T-cell (primary cell): ENCODE measurements at regions not wholly inside any gene's neighbourhood (a gene's known extent, or its start where the extent isn't known, plus 50 kb on each side); places are given as distances from the start of the nearest gene placed in this dataset.
"Not testable (repeated sequence)": the region's sequence is repeated elsewhere in the genome, so short reads cannot be mapped to it uniquely, and the experiment has no call there.

Experiments used
- ATAC-seq, 4 experiments: fragments of 200-7000 bp in 3 of 4; fragments of 150-1000 bp in 1 of 4; cut with Tn5 transposase; replicated peaks in 1 of 4; 1 replicate in 3 of 4; 2 replicates in 1 of 4; pipeline ENCODE4 v1.10.0; 2021; ENCODE audit warnings: moderate library complexity in 3 of 4, mild to moderate bottlenecking in 2 of 4, moderate number of reproducible peaks in 1 of 4
- CTCF ChIA-PET, 2 donors: fragments of 300-600 bp; sonication (Branson Sonifier 250); formaldehyde crosslinking; loops; one replicate each; lab custom pipeline; 2022; ENCODE audit warnings: antibody characterized with exemption in 2 of 2; lab: Charles Lee
- POLR2A ChIA-PET, 2 donors: fragments of 300-600 bp; sonication (Branson Sonifier 250); formaldehyde crosslinking; loops; one replicate each; lab custom pipeline; 2022; ENCODE audit warnings: antibody characterized with exemption in 2 of 2; lab: Charles Lee
- DNase-seq, 35 experiments: peaks; one replicate each; pipeline versions ENCODE4 v3.0.0 to v3.0.0-alpha.2; 2013 to 2023
- H3K27ac ChIP-seq: one replicate; pipeline ENCODE4 v1.5.1; 2013; ENCODE audit warnings: low read length
- H3K27me3 ChIP-seq, 2 experiments: replicated peaks in 1 of 2; 1 replicate in 1 of 2; 2 replicates in 1 of 2; pipeline versions ENCODE4 v1.6.1 to v1.7.0; 2013; ENCODE audit warnings: low read length in 1 of 2, mixed read lengths in 1 of 2; ENCODE audit not compliant: control insufficient read depth in 2 of 2, insufficient read depth in 2 of 2; ENCODE audit errors: extremely low read depth in 1 of 2
- H3K36me3 ChIP-seq, 2 donors: 1 replicate in 1 of 2; 2 replicates in 1 of 2; pipeline versions ENCODE4 v1.6.1 to v1.7.0; 2013; ENCODE audit warnings: low read length in 1 of 2; ENCODE audit not compliant: control insufficient read depth in 2 of 2, insufficient read depth in 1 of 2; ENCODE audit errors: extremely low read depth in 1 of 2
- H3K4me1 ChIP-seq, 2 experiments: 1 replicate in 1 of 2; 2 replicates in 1 of 2; pipeline versions ENCODE4 v1.6.1 to v1.7.0; 2013; ENCODE audit warnings: low read length in 2 of 2, mixed read lengths in 1 of 2; ENCODE audit not compliant: insufficient read depth in 2 of 2, control insufficient read depth in 1 of 2; ENCODE audit errors: extremely low read depth in 1 of 2
- H3K4me3 ChIP-seq, 2 donors: 1 replicate in 1 of 2; 2 replicates in 1 of 2; pipeline versions ENCODE4 v1.5.1 to v1.7.0; 2013; ENCODE audit warnings: mild to moderate bottlenecking in 2 of 2, low read length in 1 of 2, moderate library complexity in 1 of 2; ENCODE audit not compliant: control insufficient read depth in 1 of 2; ENCODE audit errors: extremely low read depth in 1 of 2
- H3K9me3 ChIP-seq: 2 replicates; pipeline ENCODE4 v1.7.0; 2013
- H3K27ac Mint-ChIP-seq, 2 donors: one replicate each; pipeline ENCODE4 v1.8.0; 2020 to 2021; ENCODE audit warnings: mild to moderate bottlenecking in 2 of 2, mixed read lengths in 2 of 2
- H3K27me3 Mint-ChIP-seq, 2 donors: one replicate each; pipeline ENCODE4 v1.8.0; 2021 to 2022; ENCODE audit warnings: mixed read lengths in 2 of 2
- H3K36me3 Mint-ChIP-seq: one replicate; pipeline ENCODE4 v1.8.0; 2021; ENCODE audit warnings: mixed read lengths
- H3K4me1 Mint-ChIP-seq, 3 donors: one replicate each; pipeline ENCODE4 v1.8.0; 2020 to 2022; ENCODE audit warnings: mixed read lengths in 3 of 3, mild to moderate bottlenecking in 1 of 3
- H3K4me3 Mint-ChIP-seq, 3 donors: one replicate each; pipeline ENCODE4 v1.8.0; 2020 to 2022; ENCODE audit warnings: mild to moderate bottlenecking in 3 of 3, mixed read lengths in 3 of 3, moderate library complexity in 3 of 3
- H3K9me3 Mint-ChIP-seq, 3 donors: one replicate each; pipeline ENCODE4 v1.8.0; 2020 to 2022; ENCODE audit warnings: mixed read lengths in 3 of 3
- WGBS: methylation state at CpG from one replicate; pipeline ENCODE4 v1.1.5; 2013; ENCODE audit warnings: missing lambda C conversion rate; ENCODE audit not compliant: insufficient coverage; 5-methylcytosine and 5-hydroxymethylcytosine counted together

DNA sequence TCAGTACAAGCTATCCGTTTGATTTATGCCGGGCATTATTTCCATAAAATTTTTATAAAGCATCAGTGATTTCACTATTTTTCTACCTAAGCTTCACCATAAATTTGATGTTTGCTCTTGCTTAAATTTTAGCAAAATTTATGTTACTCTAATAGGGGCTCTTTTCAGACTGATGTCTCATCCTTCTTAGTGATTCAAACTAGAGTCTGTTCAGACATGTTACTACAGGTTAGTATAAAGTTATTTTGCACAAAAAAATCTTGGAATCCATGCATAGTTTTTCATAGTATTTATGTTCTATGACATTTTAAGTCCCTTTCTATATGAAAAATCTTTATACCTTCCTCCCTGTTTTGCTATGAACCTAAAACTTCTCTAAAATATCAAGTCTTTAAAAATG is 1151.9 kb downstream of the SLITRK5 start:
- H3K4me3 ChIP-seq, result no peak overlapping the region
- no peak for ATAC-seq
- Mint-ChIP-seq H3K9me3 (peaks cover 0 to 19% (median 0%) of the 10 kb centered on the region in 3 donors), H3K27me3 (no peaks in the 10 kb centered on the region), H3K36me3 (no peaks in the 10 kb centered on the region), H3K4me1 (no peaks in the 10 kb centered on the region), H3K4me3 (no peak overlapping the region), H3K27ac (no peak overlapping the region)
- no peaks in the 10 kb centered on the region for H3K27me3 ChIP-seq
- H3K36me3 ChIP-seq, result no peaks in the 10 kb centered on the region
- ChIA-PET CTCF (no interaction called here), POLR2A (no interaction called here)
- H3K9me3 ChIP-seq, result no peaks in the 10 kb centered on the region
- WGBS, result no CpG with 5 or more reads among the region's 2 CpGs
- no peaks in the 10 kb centered on the region for H3K4me1 ChIP-seq
- no peak for DNase-seq
- H3K27ac ChIP-seq, result no peak overlapping the region

DNA sequence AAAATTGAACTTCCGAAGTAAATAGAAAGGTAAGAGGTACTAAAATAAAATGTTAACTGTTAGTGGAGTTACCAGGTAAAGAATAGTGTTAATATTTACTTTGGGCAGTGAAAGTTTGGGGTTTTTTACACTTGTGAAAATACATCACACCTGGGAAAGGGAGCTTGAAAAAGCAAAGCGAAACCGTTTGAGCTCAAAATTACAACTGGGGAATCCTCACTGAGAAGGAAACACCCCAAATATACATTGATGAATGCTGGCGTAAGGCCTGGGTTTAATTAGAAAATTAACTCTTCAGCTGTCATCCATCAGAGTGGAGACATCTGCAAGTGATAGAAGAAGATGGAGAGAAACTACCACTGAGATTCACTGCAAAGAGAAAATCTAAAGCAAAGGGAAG is 1153.0 kb downstream of the SLITRK5 start:
- Mint-ChIP-seq H3K36me3 (no peaks in the 10 kb centered on the region), H3K27ac (no peak overlapping the region), H3K27me3 (no peaks in the 10 kb centered on the region), H3K4me1 (no peaks in the 10 kb centered on the region), H3K9me3 (peaks cover 0 to 22% (median 5%) of the 10 kb centered on the region in 3 donors), H3K4me3 (no peak overlapping the region)
- H3K27me3 ChIP-seq, result no peaks in the 10 kb centered on the region
- no peak for DNase-seq
- no peaks in the 10 kb centered on the region for H3K4me1 ChIP-seq
- H3K36me3 ChIP-seq, result no peaks in the 10 kb centered on the region
- CTCF ChIA-PET, result no interaction called here
- no peaks in the 10 kb centered on the region for H3K9me3 ChIP-seq
- POLR2A ChIA-PET, result no interaction called here
- WGBS, result no CpG with 5 or more reads among the region's 4 CpGs
- ATAC-seq, result no peak
- H3K4me3 ChIP-seq, result no peak overlapping the region
- H3K27ac ChIP-seq, result no peak overlapping the region

DNA sequence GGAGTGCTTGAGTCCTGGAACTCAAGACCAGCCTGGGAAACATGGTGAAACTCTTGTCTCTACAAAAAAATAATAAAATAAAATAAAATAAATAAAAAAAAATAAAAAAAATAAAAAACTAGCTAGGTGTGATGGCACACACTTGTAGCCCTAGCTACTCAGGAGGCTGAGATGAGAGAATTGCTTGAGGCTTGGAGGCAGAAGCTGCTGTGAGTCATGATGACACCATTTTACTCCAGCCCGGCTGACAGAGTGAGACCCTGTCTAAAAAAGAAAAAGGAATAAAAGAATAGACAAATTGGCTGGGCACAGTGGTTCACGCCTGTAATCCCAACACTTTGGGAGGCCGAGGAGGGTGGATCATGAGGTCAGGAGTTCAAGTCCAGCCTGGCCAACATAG is 1168.9 kb downstream of the SLITRK5 start:
- Mint-ChIP-seq H3K9me3 (peaks cover 0 to 10% (median 4%) of the 10 kb centered on the region in 3 donors), H3K4me3 (no peak overlapping the region), H3K4me1 (no peaks in the 10 kb centered on the region), H3K36me3 (no peaks in the 10 kb centered on the region), H3K27ac (no peak overlapping the region), H3K27me3 (no peaks in the 10 kb centered on the region)
- POLR2A ChIA-PET, result no interaction called here
- Histone ChIP-seq H3K36me3 (no peaks in the 10 kb centered on the region), H3K4me1 (no peaks in the 10 kb centered on the region), H3K9me3 (no peaks in the 10 kb centered on the region), H3K4me3 (no peak overlapping the region), H3K27ac (no peak overlapping the region), H3K27me3 (no peaks in the 10 kb centered on the region)
- no peak for ATAC-seq
- CTCF ChIA-PET, result no interaction called here
- no CpG with 5 or more reads among the region's 3 CpGs for WGBS
- no peak for DNase-seq

GRCh38 chr13:88852293-88852692 is 1181.1 kb downstream of the SLITRK5 start:
- H3K9me3 ChIP-seq, DNase-seq, CTCF ChIA-PET, H3K27me3 ChIP-seq, H3K27ac Mint-ChIP-seq, H3K36me3 ChIP-seq, POLR2A ChIA-PET, ATAC-seq, H3K4me1 Mint-ChIP-seq, H3K27ac ChIP-seq, H3K4me3 ChIP-seq, H3K36me3 Mint-ChIP-seq, H3K27me3 Mint-ChIP-seq, H3K4me3 Mint-ChIP-seq, H3K4me1 ChIP-seq: not testable (repeated sequence)
- WGBS, result 85% methylated on average over 2 of the region's 6 CpGs
- H3K9me3 Mint-ChIP-seq, result peaks cover 3 to 21% (median 4%) of the 10 kb centered on the region in 3 donors

DNA sequence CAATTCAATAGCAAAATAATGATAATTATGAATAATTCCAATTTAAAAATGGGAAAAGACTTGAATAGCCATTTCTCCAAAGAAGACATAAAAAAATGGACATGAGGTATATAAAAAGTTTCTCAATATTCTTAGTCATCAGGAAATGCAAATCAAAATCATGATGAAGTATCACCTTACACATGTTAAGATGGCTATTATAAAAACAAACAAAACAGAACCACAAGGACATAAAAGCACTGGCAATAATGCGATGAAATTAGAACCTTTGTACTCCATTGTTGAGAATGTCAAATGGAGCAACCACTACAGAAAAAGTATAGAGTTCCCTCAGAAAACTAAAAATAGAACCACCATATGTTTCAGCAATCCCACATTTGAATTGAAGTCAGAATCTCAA is 1186.1 kb downstream of the SLITRK5 start:
- no peaks in the 10 kb centered on the region for H3K9me3 ChIP-seq
- peaks cover 0 to 3% (median 0%) of the 10 kb centered on the region in 3 donors for H3K4me1 Mint-ChIP-seq
- WGBS, result 100% methylated on average over 1 of the region's 1 CpG
- no peak overlapping the region for H3K4me3 ChIP-seq
- H3K36me3 ChIP-seq, result no peaks in the 10 kb centered on the region
- H3K36me3 Mint-ChIP-seq, result no peaks in the 10 kb centered on the region
- no peaks in the 10 kb centered on the region for H3K27me3 ChIP-seq
- H3K27ac ChIP-seq, result no peak overlapping the region
- H3K27me3 Mint-ChIP-seq, result no peaks in the 10 kb centered on the region
- ChIA-PET CTCF (no interaction called here), POLR2A (no interaction called here)
- no peak for ATAC-seq
- no peak overlapping the region for H3K27ac Mint-ChIP-seq
- peaks cover 0 to 31% (median 4%) of the 10 kb centered on the region in 3 donors for H3K9me3 Mint-ChIP-seq
- DNase-seq, result no peak
- H3K4me3 Mint-ChIP-seq, result no peak overlapping the region
- no peaks in the 10 kb centered on the region for H3K4me1 ChIP-seq

GRCh38 chr13:88862095-88862620 is 1191.0 kb downstream of the SLITRK5 start:
- H3K36me3 Mint-ChIP-seq, result no peaks in the 10 kb centered on the region
- DNase-seq (no peak), ATAC-seq (no peak)
- no peak overlapping the region for H3K27ac Mint-ChIP-seq
- ChIA-PET CTCF (no interaction called here), POLR2A (interaction anchor here in 1 of 2 donors (0.6 kb wide), 1 partner anchor 731 kb away, joined by 3 read pairs; no protein-coding TSS in a partner anchor)
- WGBS, result no CpG with 5 or more reads among the region's 2 CpGs
- peaks cover 0 to 27% (median 2%) of the 10 kb centered on the region in 3 donors for H3K9me3 Mint-ChIP-seq
- no peaks in the 10 kb centered on the region for H3K27me3 Mint-ChIP-seq
- Histone ChIP-seq H3K27ac (no peak overlapping the region), H3K27me3 (no peaks in the 10 kb centered on the region), H3K9me3 (no peaks in the 10 kb centered on the region), H3K4me3 (no peak overlapping the region), H3K36me3 (no peaks in the 10 kb centered on the region), H3K4me1 (no peaks in the 10 kb centered on the region)
- H3K4me1 Mint-ChIP-seq, result peaks cover 0 to 3% (median 0%) of the 10 kb centered on the region in 3 donors
- H3K4me3 Mint-ChIP-seq, result no peak overlapping the region

- WGBS, result 83% methylated on average over 1 of the region's 4 CpGs
- ATAC-seq (no peak), DNase-seq (no peak)
- Histone ChIP-seq H3K27ac (no peak overlapping the region), H3K9me3 (no peaks in the 10 kb centered on the region), H3K4me3 (no peak overlapping the region), H3K36me3 (no peaks in the 10 kb centered on the region), H3K4me1 (no peaks in the 10 kb centered on the region), H3K27me3 (no peaks in the 10 kb centered on the region)
- H3K27me3 Mint-ChIP-seq, result no peaks in the 10 kb centered on the region
- no peak overlapping the region for H3K4me3 Mint-ChIP-seq
- H3K36me3 Mint-ChIP-seq, result no peaks in the 10 kb centered on the region
- POLR2A ChIA-PET, result interaction anchor here in 1 of 2 donors (0.6 kb wide), 1 partner anchor 732 kb away, joined by 3 read pairs; no protein-coding TSS in a partner anchor
- CTCF ChIA-PET, result no interaction called here
- H3K4me1 Mint-ChIP-seq, result peaks cover 0 to 5% (median 2%) of the 10 kb centered on the region in 3 donors
- H3K9me3 Mint-ChIP-seq, result peaks cover 0 to 35% (median 2%) of the 10 kb centered on the region in 3 donors
- H3K27ac Mint-ChIP-seq, result no peak overlapping the region
Observed at GRCh38 chr13:88863116-88863515, 1191.9 kb downstream of the SLITRK5 start.
